ENCODE measurements at regions not wholly inside any gene's neighbourhood (a gene's known extent, or its start where the extent isn't known, plus 50 kb on each side); places are given as distances from the start of the nearest gene placed in this dataset.

- DNase-seq (ENCODE audit: low read depth in 2 of 3, low spot score in 1 of 3) = no peak
Observed at GRCh38 chr2:37782155-37782673, 110.8 kb upstream of the CDC42EP3 start.

GRCh38 chr2:37782721-37783371 is 111.4 kb upstream of the CDC42EP3 start:
- DNase-seq (ENCODE audit: low read depth in 2 of 3, low spot score in 1 of 3) = no peak

DNA sequence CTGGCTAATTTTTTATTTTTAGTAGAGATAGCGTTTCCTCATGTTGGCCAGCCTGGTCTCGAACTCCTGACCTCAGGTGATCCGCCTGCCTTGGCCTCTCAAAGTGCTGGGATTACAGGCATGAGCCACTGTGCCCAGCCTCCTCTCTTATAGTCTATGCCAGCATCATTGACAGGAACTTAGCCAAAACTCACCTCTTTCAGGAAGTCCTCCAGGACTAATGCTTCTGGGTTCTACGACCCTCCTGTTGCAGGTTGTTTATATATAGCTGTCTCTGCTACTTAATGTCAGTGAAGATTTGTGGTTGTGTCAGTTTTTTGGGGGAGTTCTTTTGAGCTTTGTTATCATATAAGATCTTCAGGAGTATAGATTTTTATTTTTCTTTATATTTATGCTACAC is 112.1 kb upstream of the CDC42EP3 start:
- DNase-seq (ENCODE audit: low read depth in 2 of 3, low spot score in 1 of 3) = no peak

DNA sequence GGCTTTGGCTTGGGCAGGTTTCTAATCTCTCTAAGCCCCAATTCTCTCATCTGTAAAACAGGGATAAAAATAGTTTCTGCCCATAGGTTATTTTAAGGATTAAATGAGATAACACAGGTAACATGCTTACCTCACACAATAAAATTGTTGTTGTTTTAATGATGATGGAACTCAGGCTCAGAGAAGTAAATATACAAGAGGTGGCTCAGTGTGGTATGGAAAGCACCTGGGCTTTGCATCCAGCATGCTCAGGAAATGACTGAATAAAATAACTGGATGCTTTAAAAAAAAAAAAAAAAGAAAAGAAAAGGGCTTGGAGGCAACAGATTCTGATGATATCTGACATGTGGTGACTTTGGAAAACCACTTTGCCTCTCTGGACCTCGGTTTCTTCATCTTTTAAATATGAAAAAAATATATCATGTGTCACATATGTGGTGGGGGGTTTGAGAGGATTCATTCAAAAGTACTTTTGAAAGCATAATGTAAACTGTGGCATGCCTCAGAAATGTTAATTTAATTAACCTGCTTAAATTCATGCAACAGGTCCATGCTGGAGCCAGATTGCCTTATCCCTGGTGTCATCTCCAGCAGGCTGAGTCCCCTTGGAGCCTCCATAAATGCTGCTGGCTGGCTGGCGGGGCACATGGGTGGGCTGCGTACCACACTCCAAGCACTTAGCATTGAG is 112.8 kb upstream of the CDC42EP3 start:
- no peak for DNase-seq (ENCODE audit: low read depth in 2 of 3, low spot score in 1 of 3)

GRCh38 chr2:37784759-37785149 is 113.3 kb upstream of the CDC42EP3 start:
- DNase-seq (ENCODE audit: low read depth in 2 of 3, low spot score in 1 of 3) = no peak

- DNase-seq (ENCODE audit: low read depth in 2 of 3, low spot score in 1 of 3) = no peak
Observed at GRCh38 chr2:37786191-37786698, 114.8 kb upstream of the CDC42EP3 start.

GRCh38 chr2:37786854-37787253 is 115.4 kb upstream of the CDC42EP3 start:
- DNase-seq (ENCODE audit: low read depth in 2 of 3, low spot score in 1 of 3) = no peak

DNA sequence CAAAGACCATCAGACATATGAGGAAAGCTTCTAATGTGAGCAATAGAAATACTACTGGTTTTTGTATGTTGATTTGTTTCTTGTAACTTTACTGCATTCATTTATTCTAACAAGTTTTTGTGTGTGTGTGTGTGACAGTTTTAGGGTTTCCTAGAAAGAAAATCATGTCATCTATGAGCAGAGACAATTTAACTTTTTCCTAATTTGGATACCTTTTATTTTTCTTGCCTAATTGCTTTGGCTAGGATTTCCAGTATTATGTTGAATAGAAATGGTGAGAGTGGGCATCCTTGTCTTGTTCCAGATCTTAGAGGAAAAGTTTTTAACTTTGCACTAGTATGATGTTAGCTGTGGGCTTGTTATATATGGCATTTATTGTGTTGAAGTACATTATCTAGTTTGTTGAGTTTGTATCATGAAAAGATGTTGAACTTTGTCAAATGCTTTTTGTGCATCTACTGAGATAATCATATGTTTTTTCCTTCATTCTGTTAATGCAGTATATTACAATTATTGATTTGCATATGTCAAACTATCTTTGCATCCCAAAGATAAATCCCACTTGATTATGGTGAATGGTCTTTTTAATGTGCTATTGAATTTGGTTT is 117.3 kb upstream of the CDC42EP3 start:
- no peak for DNase-seq (ENCODE audit: low read depth in 2 of 3, low spot score in 1 of 3)

GRCh38 chr2:37790019-37790418 is 118.6 kb upstream of the CDC42EP3 start:
- DNase-seq (ENCODE audit: low read depth in 2 of 3, low spot score in 1 of 3) = no peak

- DNase-seq (ENCODE audit: low read depth in 2 of 3, low spot score in 1 of 3) = no peak
Observed at GRCh38 chr2:37790462-37790861, 119.0 kb upstream of the CDC42EP3 start.

GRCh38 chr2:37792366-37792765 is 120.9 kb upstream of the CDC42EP3 start:
- no peak for DNase-seq (ENCODE audit: low read depth in 2 of 3, low spot score in 1 of 3)

GRCh38 chr2:37793004-37793403 is 121.6 kb upstream of the CDC42EP3 start:
- no peak for DNase-seq (ENCODE audit: low read depth in 2 of 3, low spot score in 1 of 3)

- DNase-seq (ENCODE audit: low read depth in 2 of 3, low spot score in 1 of 3) = no peak
Observed at GRCh38 chr2:37794717-37795116, 123.3 kb upstream of the CDC42EP3 start.

DNA sequence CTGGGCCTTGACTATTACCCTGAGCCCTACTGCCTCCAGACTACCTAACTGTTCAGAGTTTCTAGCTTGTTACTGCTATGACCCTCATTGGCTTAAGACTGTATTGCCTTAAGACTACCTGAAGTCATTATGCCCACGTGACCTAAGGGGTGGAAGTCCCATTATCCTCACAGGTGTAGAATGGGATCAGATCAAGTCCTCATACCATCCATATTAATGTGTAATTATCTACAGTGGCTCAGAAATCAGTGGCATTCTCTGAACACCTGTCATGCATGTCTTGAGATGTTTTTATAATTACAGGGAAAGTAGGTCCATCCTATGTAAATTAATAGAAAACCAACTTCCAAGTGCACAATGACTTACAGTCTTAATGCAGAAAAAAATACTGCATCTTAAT is 124.0 kb upstream of the CDC42EP3 start:
- no peak for DNase-seq (ENCODE audit: low read depth in 2 of 3, low spot score in 1 of 3)

DNA sequence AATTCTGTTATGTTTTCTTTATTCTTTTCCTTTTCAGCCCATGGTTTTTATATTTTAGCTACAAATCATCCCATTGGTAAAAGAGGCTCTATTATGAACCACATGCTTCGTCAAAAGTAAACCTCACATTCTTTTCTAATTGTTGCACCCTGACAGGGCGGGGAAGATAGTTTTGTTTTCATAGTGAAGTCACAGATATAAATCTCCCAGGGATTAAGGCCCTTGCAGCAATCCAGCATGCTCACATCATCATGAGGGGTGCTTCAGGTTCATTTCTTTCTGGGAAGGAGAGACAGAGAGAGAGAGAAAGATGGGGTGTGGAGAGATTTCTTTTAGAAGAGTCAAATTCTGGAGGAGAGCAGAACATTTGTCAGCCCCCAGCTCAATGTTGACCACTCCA is 124.5 kb upstream of the CDC42EP3 start:
- DNase-seq (ENCODE audit: low read depth in 2 of 3, low spot score in 1 of 3) = no peak

DNA sequence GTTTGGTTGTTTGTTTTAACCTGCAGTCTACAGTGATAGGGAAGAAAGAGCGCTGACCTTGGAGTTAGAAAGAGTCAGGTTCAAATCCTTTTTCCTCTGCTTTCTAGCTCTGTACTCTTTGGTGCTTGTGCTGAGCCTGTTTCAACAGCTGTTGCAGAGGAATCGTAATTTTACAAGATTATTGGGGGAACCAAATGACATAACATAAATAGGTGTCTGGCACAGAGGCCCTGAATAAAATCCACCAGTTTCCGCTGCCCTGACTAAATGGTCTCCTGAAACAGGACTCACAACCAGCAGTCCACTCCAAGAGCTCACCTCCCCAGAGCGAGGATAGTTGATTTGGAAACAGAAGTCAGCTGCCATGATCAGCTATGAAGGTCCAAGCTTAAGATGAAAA is 125.0 kb upstream of the CDC42EP3 start:
- DNase-seq (ENCODE audit: low read depth in 2 of 3, low spot score in 1 of 3) = no peak

GRCh38 chr2:37797081-37797480 is 125.6 kb upstream of the CDC42EP3 start:
- DNase-seq (ENCODE audit: low read depth in 2 of 3, low spot score in 1 of 3) = no peak

DNA sequence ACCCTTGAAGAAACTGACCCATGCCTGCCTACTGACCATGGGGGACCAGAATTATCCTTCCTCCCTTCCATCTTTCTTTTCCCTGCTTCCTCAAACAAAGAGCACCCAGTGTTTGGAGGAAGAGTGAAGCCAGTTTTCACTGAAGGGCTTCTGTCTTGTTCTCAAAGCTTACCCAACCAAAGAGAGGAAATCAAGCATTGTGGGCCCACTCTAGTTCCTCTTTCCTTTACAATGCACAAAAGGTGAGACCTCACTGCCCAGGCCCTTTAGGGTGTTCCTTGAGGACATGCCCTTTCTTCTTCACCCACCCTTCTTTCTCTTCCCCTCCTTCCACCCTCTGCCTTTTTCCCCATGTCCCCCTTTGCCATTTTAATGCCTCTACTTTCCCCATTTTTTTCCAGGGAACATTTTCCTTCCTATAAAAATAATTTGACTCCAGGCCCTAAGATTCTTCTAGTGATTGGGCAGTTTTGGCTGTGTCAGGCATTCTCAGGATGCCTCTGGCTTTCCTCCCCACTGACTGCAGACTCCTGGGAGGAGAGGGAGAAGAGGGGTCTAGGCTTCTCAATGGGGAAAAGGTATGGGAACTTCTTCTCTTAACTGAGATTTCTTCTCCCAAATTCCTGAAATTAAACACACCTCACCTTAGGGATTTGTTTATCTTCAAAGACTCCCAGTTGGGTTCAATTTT is 126.6 kb upstream of the RMDN2 start:
- no peak for DNase-seq (ENCODE audit: low read depth in 2 of 3, low spot score in 1 of 3)

DNA sequence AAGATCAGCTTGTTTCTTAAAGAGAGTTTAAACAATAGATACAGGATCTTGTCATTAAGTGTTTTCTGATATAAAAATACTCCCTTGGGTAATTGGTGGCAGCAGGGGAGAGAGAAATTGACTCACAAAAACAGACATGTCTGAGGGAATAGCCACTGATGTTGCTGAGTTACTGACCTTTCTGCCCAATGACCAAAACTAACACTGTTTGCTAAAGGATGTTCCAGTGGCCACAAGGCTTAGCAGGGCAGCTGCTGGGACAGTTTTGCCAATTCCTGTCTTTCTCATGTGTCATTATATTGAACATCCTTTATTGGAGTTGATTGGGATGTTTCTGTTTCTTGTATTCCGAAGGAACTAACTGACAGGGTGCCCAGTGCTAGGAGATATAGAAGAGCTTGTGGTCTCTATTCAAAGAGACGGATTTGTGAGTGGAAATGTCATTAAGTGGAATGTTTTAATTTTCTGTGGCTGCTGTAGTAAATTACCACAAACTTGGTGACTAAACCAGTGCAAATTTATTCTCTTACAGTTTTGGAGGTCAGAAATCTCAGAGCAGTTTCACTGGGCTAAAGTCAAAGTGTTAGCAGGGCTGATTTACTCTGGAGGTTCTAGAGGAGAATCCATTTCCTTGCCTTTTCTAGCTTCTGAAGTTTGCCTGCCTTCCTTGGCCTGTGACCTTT is 124.8 kb upstream of the RMDN2 start:
- DNase-seq (ENCODE audit: low read depth in 2 of 3, low spot score in 1 of 3) = no peak

DNA sequence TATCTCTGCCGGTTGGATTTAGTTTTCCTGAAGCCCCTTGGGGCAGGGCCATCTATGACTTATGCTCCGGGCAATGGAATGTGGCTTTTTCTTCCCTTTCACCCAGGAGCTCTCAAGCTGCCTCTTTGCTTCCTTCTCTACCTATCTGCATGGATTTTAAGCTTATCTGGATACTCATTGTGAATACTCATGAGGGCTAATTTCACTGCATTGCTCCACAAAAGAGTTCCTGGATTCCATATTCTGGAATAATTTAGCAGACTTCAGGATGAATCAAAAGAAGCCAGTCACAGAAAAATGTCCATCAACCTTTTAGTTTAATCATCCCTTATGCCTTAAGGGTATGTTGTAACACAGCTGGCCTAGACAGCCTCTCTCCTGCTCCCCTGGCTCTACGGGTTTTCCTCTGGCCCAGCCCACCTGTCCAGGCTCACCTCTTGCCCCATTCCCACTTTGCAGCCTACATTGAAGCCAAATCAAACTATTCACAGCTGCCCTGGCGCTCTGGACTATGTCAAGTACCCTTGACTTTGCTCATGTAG is 122.8 kb upstream of the RMDN2 start:
- DNase-seq (ENCODE audit: low read depth in 2 of 3, low spot score in 1 of 3) = no peak

- no peak for DNase-seq (ENCODE audit: low read depth in 2 of 3, low spot score in 1 of 3)
Observed at GRCh38 chr2:37802899-37803379, 122.1 kb upstream of the RMDN2 start.

Data from stimulated activated CD4-positive, alpha-beta T cell treated with anti-CD3 and anti-CD28 coated beads, Interleukin-12 subunit alpha, Interleukin-12 subunit beta, amount 100 ng/mL, for 48 hours (primary cell).